Endothelial cell (in vitro differentiated cells): ENCODE measurements at regions not wholly inside any gene's neighbourhood (a gene's known extent, or its start where the extent isn't known, plus 50 kb on each side); places are given as distances from the start of the nearest gene placed in this dataset.

Source experiments
- DNase-seq: peaks from one replicate; pipeline ENCODE4 v3.0.0; 2021; ENCODE audit warnings: low spot score
- H3K27ac Mint-ChIP-seq: one replicate; pipeline ENCODE4 v1.8.0; 2021; ENCODE audit warnings: mixed read lengths, inconsistent platforms; ENCODE audit not compliant: unreplicated experiment
- H3K27me3 Mint-ChIP-seq: one replicate; pipeline ENCODE4 v1.8.0; 2021; ENCODE audit warnings: mild to moderate bottlenecking, moderate library complexity, mixed read lengths, inconsistent platforms; ENCODE audit not compliant: unreplicated experiment
- H3K36me3 Mint-ChIP-seq: one replicate; pipeline ENCODE4 v1.8.0; 2021; ENCODE audit warnings: mild to moderate bottlenecking, low read depth, mixed read lengths, inconsistent platforms; ENCODE audit not compliant: unreplicated experiment
- H3K4me1 Mint-ChIP-seq: one replicate; pipeline ENCODE4 v1.8.0; 2021; ENCODE audit warnings: mild to moderate bottlenecking, mixed read lengths, inconsistent platforms; ENCODE audit not compliant: unreplicated experiment
- H3K4me3 Mint-ChIP-seq: one replicate; pipeline ENCODE4 v1.8.0; 2021; ENCODE audit warnings: mild to moderate bottlenecking, mixed read lengths, inconsistent platforms; ENCODE audit not compliant: unreplicated experiment
- H3K9me3 Mint-ChIP-seq: one replicate; pipeline ENCODE4 v1.8.0; 2021; ENCODE audit warnings: mixed read lengths, inconsistent platforms; ENCODE audit not compliant: unreplicated experiment
- TF ChIP-seq, protein P1 (sequence below): fragments of 200-600 bp; sonication (generic); IDR thresholded peaks from one replicate; pipeline ENCODE4 v1.5.0; 2021; ENCODE audit warnings: antibody characterized with exemption; ENCODE audit not compliant: unreplicated experiment

DNA sequence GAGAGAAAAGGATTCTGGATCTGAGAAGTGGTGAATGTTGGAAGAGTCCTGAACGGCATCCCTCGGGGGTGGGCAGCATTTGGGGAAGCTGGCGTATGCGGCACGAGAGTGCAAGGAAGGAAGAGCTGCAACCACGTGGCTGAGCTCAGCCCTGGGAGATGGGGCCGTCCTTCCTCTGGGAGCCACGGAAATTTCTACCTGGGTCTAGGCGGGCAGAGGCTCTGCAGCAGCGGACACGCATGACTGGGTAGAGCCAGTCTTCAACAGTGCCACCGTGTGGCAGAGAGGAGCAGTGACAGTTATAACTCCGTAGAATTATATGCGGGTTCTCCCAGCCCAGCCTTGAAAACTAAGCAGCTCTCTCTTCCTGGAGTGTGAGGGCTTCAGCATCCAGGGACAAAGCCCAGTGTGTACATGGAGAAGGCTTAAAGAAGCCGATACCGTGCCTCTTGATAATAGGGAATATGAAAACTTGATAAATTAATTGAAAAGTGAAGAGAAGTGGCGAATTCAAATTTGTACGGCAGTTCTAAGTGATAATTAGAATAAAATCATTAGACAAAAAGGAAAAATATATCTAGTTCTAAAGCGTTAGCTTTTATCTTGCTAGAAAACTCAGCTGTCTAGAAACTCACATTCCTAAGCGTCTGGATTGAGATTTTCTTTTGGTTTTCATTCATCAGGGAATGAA lies 82.9 kb upstream of the STXBP6 start:
- Mint-ChIP-seq H3K9me3 (no peaks in the 10 kb centered on the region), H3K4me1 (no peaks in the 10 kb centered on the region), H3K36me3 (no peaks in the 10 kb centered on the region), H3K27ac (no peak overlapping the region), H3K4me3 (no peak overlapping the region), H3K27me3 (no peaks in the 10 kb centered on the region)
- peak; percentile 70 for DNase-seq
- TF ChIP-seq, protein P1, sequence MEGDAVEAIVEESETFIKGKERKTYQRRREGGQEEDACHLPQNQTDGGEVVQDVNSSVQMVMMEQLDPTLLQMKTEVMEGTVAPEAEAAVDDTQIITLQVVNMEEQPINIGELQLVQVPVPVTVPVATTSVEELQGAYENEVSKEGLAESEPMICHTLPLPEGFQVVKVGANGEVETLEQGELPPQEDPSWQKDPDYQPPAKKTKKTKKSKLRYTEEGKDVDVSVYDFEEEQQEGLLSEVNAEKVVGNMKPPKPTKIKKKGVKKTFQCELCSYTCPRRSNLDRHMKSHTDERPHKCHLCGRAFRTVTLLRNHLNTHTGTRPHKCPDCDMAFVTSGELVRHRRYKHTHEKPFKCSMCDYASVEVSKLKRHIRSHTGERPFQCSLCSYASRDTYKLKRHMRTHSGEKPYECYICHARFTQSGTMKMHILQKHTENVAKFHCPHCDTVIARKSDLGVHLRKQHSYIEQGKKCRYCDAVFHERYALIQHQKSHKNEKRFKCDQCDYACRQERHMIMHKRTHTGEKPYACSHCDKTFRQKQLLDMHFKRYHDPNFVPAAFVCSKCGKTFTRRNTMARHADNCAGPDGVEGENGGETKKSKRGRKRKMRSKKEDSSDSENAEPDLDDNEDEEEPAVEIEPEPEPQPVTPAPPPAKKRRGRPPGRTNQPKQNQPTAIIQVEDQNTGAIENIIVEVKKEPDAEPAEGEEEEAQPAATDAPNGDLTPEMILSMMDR, result peak; percentile 87

DNA sequence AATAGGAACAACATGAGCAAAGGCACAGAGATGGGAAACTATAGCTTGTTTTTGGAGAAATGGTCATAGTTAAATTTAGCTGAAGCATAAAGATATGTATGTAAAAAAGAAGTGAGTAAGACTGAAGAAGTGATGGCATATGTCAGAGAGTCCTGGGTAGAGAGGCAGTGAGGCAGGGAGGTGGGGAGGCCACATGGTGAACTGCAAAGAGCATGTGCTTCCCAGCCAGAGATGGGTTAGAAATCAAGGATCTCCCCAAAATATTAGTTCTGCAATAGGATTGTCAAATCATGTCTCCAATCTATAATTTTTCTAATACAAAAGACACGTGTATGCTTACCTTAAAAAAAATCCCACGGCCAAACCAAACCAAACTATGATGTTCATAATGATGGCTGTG lies 82.1 kb upstream of the STXBP6 start:
- Mint-ChIP-seq H3K27ac (no peak overlapping the region), H3K27me3 (no peaks in the 10 kb centered on the region), H3K4me1 (no peaks in the 10 kb centered on the region), H3K36me3 (no peaks in the 10 kb centered on the region), H3K4me3 (no peak overlapping the region), H3K9me3 (no peaks in the 10 kb centered on the region)
- TF ChIP-seq, protein P1, result no peak
- no peak for DNase-seq

DNA sequence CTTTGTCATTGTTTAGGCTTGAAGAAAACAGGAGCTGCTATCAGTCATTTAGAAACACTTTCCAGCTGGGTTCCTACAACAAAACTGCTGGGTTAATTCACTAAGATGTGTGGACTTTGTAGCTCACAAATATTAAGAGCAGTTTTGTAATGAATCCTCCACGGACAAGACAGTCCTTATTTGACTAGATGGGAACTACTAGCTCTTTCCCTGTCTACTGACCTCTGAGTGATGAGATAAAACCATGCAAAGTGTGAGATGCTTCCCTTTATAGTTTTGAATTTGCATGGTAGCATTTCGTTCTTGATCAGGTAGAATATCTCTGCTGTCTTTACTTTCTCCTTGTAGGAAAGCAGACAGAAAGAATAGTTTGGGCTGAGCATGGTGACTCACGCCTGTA lies 72.9 kb upstream of the STXBP6 start:
- Mint-ChIP-seq H3K27me3 (no peaks in the 10 kb centered on the region), H3K36me3 (no peaks in the 10 kb centered on the region), H3K4me3 (no peak overlapping the region), H3K4me1 (no peaks in the 10 kb centered on the region), H3K27ac (no peak overlapping the region), H3K9me3 (no peaks in the 10 kb centered on the region)
- TF ChIP-seq, protein P1, result no peak
- no peak for DNase-seq

DNA sequence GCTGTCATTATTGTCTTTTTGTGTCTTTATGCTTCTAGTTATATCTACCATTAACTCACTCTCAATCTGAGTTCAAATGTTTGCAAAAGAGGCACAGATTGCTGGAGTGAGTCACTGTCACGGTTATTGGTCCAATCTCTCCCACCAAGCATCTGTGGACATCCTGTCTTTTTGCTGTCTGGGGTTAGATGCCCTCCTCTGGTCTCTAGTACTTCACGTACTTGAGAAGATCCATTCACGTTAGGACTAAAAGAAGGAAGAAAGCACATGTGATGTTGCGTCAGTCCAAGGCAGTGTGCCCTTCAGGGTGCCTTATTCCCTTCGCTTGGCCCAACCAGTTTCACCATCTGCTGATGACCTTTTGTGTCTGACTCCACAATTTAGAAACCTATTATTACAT lies 72.3 kb upstream of the STXBP6 start:
- H3K36me3 Mint-ChIP-seq, result no peaks in the 10 kb centered on the region
- no peak overlapping the region for H3K4me3 Mint-ChIP-seq
- no peak for DNase-seq
- H3K9me3 Mint-ChIP-seq, result no peaks in the 10 kb centered on the region
- no peaks in the 10 kb centered on the region for H3K4me1 Mint-ChIP-seq
- TF ChIP-seq, protein P1, result no peak
- no peaks in the 10 kb centered on the region for H3K27me3 Mint-ChIP-seq
- H3K27ac Mint-ChIP-seq, result no peak overlapping the region

DNA sequence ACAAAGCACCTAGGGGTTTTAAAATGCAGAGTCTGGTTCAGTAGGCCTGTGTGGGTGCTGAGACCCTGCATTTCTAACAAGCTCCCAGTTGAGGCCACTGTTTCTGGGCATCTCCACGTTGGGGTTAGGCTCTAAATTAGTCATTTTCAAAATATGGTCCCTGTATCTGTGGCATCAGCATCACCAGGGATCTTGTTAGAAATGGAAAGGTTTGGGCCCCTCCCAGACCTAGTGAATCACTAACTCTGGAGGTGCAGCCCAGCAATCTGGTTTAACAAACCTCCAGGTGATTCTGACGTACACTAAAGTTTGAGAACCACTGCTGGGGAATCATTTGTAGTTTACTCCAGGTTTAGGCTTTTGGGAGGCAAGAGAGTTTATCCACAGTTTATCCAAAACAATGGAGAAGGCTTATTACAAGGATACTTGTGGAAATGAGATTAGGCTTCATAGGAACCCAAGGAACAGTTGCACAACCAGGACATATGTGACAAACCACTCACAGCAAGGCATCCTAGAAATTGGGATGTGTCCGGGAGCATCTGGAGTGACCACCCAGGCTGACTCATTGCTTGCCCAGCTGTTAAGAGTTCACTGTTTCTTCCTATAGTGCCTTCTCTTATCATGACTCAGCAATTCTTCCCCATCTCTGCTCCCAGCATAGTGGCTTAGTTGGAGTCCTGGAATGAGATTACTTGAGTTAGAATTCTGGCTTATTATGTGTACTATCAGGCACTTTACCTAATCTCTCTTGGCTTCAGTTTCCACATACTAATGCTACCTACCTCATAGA lies 71.6 kb upstream of the STXBP6 start:
- TF ChIP-seq, protein P1, result no peak
- Mint-ChIP-seq H3K27ac (no peak overlapping the region), H3K4me1 (no peaks in the 10 kb centered on the region), H3K4me3 (no peak overlapping the region), H3K27me3 (no peaks in the 10 kb centered on the region), H3K9me3 (no peaks in the 10 kb centered on the region), H3K36me3 (no peaks in the 10 kb centered on the region)
- no peak for DNase-seq
